ENCODE measurements at regions not wholly inside any gene's neighbourhood (a gene's known extent, or its start where the extent isn't known, plus 50 kb on each side); places are given as distances from the start of the nearest gene placed in this dataset.

DNA sequence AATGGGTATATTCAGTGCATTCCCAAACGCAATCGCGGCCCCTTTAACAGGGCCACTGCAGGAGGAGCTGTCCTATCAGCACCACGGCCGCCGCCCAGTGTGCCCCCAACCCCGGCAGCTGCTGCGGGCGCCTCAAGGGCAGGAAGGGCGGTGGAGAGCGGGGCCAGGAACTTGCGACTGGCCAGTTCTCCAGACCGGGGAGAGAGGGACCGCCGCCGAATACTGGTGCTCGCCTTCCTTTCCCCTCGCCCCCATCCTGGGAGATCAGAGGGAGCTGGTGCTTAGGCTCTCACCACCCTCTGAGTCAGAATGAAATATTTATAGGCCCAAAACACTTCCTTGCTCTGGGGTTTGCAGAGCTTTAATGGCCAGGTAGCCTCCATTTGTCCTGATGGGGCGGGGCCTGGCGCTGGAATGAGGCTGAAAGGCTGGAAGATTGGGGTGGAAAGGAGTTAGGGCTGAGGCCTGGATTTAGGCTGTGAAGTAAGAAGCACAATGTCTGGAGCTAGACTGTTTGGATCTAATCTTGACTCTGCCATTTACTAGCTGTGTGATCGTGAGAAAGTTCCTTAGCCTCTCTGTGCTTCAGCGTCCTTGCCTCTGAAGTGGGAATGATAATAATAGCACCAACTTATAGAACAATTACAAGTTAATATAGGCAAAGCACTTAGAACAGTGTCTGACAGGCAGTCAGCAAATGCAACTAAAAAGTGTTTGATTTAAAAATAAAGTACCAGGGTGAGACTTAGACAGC is 75.5 kb downstream of the NAV1 start:
- Histone ChIP-seq H3K27me3 (ENCODE audit: control insufficient read depth, insufficient read depth, low read length) (no peaks in the 10 kb centered on the region), H3K4me3 (ENCODE audit: low read depth, low read length) (no peak overlapping the region), H3K4me2 (ENCODE audit: low read length) (no peak overlapping the region), H3K79me2 (no peaks in the 10 kb centered on the region), H2AFZ (peak overlapping the region; percentile 53), H3K4me1 (no peaks in the 10 kb centered on the region), H3K9ac (no peak overlapping the region), H3K27ac (no peak overlapping the region), H3K36me3 (ENCODE audit: control insufficient read depth, insufficient read depth, low read length) (no peaks in the 10 kb centered on the region), H3K9me3 (ENCODE audit: control insufficient read depth, low read length) (no peaks in the 10 kb centered on the region)
- TF ChIP-seq, protein P1, sequence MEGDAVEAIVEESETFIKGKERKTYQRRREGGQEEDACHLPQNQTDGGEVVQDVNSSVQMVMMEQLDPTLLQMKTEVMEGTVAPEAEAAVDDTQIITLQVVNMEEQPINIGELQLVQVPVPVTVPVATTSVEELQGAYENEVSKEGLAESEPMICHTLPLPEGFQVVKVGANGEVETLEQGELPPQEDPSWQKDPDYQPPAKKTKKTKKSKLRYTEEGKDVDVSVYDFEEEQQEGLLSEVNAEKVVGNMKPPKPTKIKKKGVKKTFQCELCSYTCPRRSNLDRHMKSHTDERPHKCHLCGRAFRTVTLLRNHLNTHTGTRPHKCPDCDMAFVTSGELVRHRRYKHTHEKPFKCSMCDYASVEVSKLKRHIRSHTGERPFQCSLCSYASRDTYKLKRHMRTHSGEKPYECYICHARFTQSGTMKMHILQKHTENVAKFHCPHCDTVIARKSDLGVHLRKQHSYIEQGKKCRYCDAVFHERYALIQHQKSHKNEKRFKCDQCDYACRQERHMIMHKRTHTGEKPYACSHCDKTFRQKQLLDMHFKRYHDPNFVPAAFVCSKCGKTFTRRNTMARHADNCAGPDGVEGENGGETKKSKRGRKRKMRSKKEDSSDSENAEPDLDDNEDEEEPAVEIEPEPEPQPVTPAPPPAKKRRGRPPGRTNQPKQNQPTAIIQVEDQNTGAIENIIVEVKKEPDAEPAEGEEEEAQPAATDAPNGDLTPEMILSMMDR (IDR thresholded peaks at IDR 0.05): no peak

DNA sequence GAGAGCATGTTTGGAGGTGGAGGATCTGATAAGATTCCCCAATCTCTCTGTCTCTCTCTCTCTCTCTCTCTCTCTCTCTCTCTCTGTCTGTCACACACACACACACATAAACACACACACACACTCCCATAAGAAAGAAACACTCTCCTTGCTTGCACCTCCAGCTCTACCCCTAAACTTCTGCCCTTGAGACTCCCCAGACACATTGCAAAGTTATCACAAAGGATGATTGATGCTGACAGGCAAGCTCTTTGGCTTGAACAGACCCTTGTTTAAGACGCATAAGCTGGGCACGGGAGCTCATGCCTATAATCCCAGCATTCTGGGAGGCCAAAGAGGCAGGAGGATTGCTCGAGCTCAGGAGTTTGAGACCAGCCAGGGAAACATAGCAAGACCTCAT is 78.2 kb downstream of the NAV1 start:
- H3K79me2 ChIP-seq: no peaks in the 10 kb centered on the region
- TF ChIP-seq, protein P1 (IDR thresholded peaks at IDR 0.05): no peak
- no peaks in the 10 kb centered on the region for H3K36me3 ChIP-seq (ENCODE audit: control insufficient read depth, insufficient read depth, low read length)
- H3K4me2 ChIP-seq (ENCODE audit: low read length): no peak overlapping the region
- no peak overlapping the region for H2AFZ ChIP-seq
- H3K4me1 ChIP-seq: no peaks in the 10 kb centered on the region
- no peak overlapping the region for H3K4me3 ChIP-seq (ENCODE audit: low read depth, low read length)
- no peaks in the 10 kb centered on the region for H3K9me3 ChIP-seq (ENCODE audit: control insufficient read depth, low read length)
- H3K27me3 ChIP-seq (ENCODE audit: control insufficient read depth, insufficient read depth, low read length): no peaks in the 10 kb centered on the region
- no peak overlapping the region for H3K27ac ChIP-seq
- H3K9ac ChIP-seq: no peak overlapping the region

DNA sequence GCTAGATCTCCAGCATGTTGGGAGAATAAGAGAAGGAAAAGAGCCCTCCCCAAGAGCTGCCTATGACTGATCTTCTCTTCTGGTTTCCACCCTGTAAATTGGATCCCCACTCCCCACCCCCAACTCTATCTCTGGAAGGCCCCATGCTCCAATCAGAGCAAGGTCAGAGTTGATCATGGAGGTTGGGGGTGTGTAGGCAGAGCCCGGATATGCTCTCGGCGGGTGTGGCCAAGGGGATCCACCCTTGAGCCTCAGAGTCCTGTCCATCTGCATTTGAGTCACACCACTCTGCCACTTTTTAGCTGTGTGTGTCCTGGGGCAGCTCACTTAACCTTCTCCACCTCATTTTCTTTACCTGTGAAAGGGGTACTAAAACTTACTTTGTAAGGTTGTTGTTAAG is 79.5 kb downstream of the NAV1 start:
- H3K9ac ChIP-seq: no peak overlapping the region
- H2AFZ ChIP-seq: no peak overlapping the region
- no peak overlapping the region for H3K4me3 ChIP-seq (ENCODE audit: low read depth, low read length)
- no peaks in the 10 kb centered on the region for H3K9me3 ChIP-seq (ENCODE audit: control insufficient read depth, low read length)
- no peak overlapping the region for H3K27ac ChIP-seq
- TF ChIP-seq, protein P1 (IDR thresholded peaks at IDR 0.05): no peak
- no peaks in the 10 kb centered on the region for H3K36me3 ChIP-seq (ENCODE audit: control insufficient read depth, insufficient read depth, low read length)
- no peaks in the 10 kb centered on the region for H3K79me2 ChIP-seq
- no peak overlapping the region for H3K4me2 ChIP-seq (ENCODE audit: low read length)
- no peaks in the 10 kb centered on the region for H3K27me3 ChIP-seq (ENCODE audit: control insufficient read depth, insufficient read depth, low read length)
- H3K4me1 ChIP-seq: no peaks in the 10 kb centered on the region

DNA sequence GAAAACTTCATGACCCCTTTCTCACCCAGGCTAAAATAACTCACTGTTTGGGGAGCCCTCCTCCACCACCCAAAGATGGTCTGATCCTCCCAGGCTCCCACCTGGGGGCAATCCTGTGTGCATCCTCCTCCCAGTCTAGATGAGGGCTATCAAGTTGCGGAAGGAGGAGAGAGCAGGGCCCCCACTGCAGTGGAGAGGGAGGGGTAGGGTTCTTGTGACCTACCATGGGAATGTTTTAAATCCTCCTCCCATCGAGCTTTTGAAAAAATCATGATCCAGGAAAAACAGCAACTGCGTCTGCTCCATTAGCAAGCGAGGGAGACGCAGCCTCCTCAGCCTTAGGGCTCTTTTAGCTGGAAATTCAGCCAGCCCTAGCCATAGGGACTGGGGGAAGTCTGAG is 80.0 kb downstream of the NAV1 start:
- Histone ChIP-seq H3K27ac (no peak overlapping the region), H3K4me2 (ENCODE audit: low read length) (no peak overlapping the region), H3K9ac (no peak overlapping the region), H3K9me3 (ENCODE audit: control insufficient read depth, low read length) (no peaks in the 10 kb centered on the region), H3K36me3 (ENCODE audit: control insufficient read depth, insufficient read depth, low read length) (no peaks in the 10 kb centered on the region), H3K4me3 (ENCODE audit: low read depth, low read length) (no peak overlapping the region), H2AFZ (no peak overlapping the region), H3K79me2 (no peaks in the 10 kb centered on the region), H3K4me1 (no peaks in the 10 kb centered on the region), H3K27me3 (ENCODE audit: control insufficient read depth, insufficient read depth, low read length) (no peaks in the 10 kb centered on the region)
- TF ChIP-seq, protein P1 (IDR thresholded peaks at IDR 0.05): no peak

DNA sequence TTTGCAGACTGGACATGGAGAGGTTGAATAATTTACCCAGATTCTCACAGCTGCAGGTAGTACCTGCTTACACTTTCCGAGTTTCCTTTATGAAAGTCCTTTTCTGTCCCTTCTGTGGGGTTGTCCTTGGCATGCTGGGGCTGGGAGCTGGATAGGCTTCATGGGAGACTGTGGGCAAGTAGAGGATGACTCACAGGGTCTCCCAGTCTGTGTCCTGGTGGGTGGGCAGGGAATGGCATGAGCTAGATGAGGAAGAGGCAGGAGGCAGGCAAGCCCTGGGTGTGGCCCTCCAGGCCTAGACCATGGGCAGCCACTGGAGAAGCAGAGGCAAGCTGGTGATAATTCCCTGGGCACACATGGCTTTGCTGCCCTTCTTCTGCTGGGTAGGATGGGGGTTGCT is 80.6 kb downstream of the NAV1 start:
- Histone ChIP-seq H3K27ac (no peak overlapping the region), H3K36me3 (ENCODE audit: control insufficient read depth, insufficient read depth, low read length) (no peaks in the 10 kb centered on the region), H3K4me3 (ENCODE audit: low read depth, low read length) (no peak overlapping the region), H3K27me3 (ENCODE audit: control insufficient read depth, insufficient read depth, low read length) (no peaks in the 10 kb centered on the region), H3K4me2 (ENCODE audit: low read length) (no peak overlapping the region), H3K9me3 (ENCODE audit: control insufficient read depth, low read length) (no peaks in the 10 kb centered on the region), H3K79me2 (no peaks in the 10 kb centered on the region), H3K9ac (no peak overlapping the region), H2AFZ (no peak overlapping the region), H3K4me1 (no peaks in the 10 kb centered on the region)
- TF ChIP-seq, protein P1 (IDR thresholded peaks at IDR 0.05): no peak
